ENCODE measurements at regions not wholly inside any gene's neighbourhood (a gene's known extent, or its start where the extent isn't known, plus 50 kb on each side); places are given as distances from the start of the nearest gene placed in this dataset.

DNA sequence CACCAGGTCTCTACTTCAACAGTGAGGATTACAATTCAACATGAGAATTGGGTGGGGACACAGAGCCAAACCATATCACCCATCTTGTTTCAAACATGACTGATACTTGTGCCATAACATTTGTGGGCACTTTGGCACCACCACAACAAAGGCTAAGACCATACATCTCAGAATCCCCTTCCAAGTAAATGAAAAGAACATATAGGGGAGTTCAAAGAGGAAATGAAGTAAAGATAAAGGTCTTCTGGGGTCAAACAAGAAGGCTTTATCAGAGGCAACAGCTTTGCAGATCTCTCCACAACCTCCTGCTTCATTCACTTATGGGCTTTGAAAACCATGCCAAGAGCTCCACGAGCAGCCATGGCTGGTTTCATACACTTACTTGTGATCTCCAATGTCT is 122.7 kb downstream of the ANKRD50 start:
- TF ChIP-seq, protein P1, sequence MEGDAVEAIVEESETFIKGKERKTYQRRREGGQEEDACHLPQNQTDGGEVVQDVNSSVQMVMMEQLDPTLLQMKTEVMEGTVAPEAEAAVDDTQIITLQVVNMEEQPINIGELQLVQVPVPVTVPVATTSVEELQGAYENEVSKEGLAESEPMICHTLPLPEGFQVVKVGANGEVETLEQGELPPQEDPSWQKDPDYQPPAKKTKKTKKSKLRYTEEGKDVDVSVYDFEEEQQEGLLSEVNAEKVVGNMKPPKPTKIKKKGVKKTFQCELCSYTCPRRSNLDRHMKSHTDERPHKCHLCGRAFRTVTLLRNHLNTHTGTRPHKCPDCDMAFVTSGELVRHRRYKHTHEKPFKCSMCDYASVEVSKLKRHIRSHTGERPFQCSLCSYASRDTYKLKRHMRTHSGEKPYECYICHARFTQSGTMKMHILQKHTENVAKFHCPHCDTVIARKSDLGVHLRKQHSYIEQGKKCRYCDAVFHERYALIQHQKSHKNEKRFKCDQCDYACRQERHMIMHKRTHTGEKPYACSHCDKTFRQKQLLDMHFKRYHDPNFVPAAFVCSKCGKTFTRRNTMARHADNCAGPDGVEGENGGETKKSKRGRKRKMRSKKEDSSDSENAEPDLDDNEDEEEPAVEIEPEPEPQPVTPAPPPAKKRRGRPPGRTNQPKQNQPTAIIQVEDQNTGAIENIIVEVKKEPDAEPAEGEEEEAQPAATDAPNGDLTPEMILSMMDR (IDR thresholded peaks at IDR 0.05): no peak
- TF ChIP-seq POLR2AphosphoS5 (IDR thresholded peaks at IDR 0.05): no peak

All from sigmoid colon (tissue), 4 donors.